Chondrocyte (in vitro differentiated cells): ENCODE measurements at regions not wholly inside any gene's neighbourhood (a gene's known extent, or its start where the extent isn't known, plus 50 kb on each side); places are given as distances from the start of the nearest gene placed in this dataset.
"Not testable (repeated sequence)": the region's sequence is repeated elsewhere in the genome, so short reads cannot be mapped to it uniquely, and the experiment has no call there.

Experiments
- DNase-seq: peaks from one replicate; pipeline ENCODE4 v3.0.0; 2021; ENCODE audit warnings: mixed read lengths, low spot score
- H3K27ac Mint-ChIP-seq: one replicate; pipeline ENCODE4 v1.8.0; 2021; ENCODE audit warnings: mild to moderate bottlenecking, moderate library complexity, mixed read lengths; ENCODE audit not compliant: unreplicated experiment
- H3K27me3 Mint-ChIP-seq: 2 replicates; pipeline ENCODE4 v1.8.0; 2021; ENCODE audit warnings: low read depth, mixed read lengths
- H3K36me3 Mint-ChIP-seq: 2 replicates; pipeline ENCODE4 v1.8.0; 2021; ENCODE audit warnings: low read depth, mixed read lengths
- H3K4me1 Mint-ChIP-seq: 2 replicates; pipeline ENCODE4 v1.8.0; 2021; ENCODE audit warnings: low read depth, mild to moderate bottlenecking, mixed read lengths
- H3K4me3 Mint-ChIP-seq: one replicate; pipeline ENCODE4 v1.8.0; 2021; ENCODE audit warnings: mild to moderate bottlenecking, moderate library complexity, mixed read lengths; ENCODE audit not compliant: unreplicated experiment
- H3K9me3 Mint-ChIP-seq: 2 replicates; pipeline ENCODE4 v1.8.0; 2021; ENCODE audit warnings: low read depth, mixed read lengths
- TF ChIP-seq, protein P1 (sequence below): fragments of 200-600 bp; sonication (generic); IDR thresholded peaks from 2 replicates; pipeline ENCODE4 v1.5.0; 2021; ENCODE audit warnings: antibody characterized with exemption, mild to moderate bottlenecking, moderate library complexity

DNA sequence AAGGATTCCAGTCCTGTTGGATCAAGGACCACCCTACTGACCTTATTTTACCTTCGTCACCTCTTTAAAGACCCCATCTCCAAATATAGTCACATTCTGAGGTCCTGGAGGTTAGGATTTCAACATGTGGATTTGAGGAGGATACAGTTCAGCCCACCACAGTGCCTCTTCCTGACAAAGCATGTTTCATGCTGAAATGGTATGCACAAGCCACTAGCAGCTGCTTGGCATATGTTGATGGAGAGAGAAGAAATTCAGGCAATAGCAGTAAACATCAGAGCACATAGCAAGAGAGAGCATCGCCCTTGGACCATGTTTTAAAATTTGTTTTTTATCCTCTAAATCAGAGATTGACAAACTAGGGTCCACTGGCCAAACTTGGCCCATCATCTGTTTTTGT is 172.1 kb downstream of the PRKX start:
- no peaks in the 10 kb centered on the region for H3K4me1 Mint-ChIP-seq
- no peak for DNase-seq
- no peak overlapping the region for H3K27ac Mint-ChIP-seq
- H3K9me3 Mint-ChIP-seq, result no peaks in the 10 kb centered on the region
- H3K36me3 Mint-ChIP-seq, result peaks cover 3% of the 10 kb centered on the region
- TF ChIP-seq, protein P1, sequence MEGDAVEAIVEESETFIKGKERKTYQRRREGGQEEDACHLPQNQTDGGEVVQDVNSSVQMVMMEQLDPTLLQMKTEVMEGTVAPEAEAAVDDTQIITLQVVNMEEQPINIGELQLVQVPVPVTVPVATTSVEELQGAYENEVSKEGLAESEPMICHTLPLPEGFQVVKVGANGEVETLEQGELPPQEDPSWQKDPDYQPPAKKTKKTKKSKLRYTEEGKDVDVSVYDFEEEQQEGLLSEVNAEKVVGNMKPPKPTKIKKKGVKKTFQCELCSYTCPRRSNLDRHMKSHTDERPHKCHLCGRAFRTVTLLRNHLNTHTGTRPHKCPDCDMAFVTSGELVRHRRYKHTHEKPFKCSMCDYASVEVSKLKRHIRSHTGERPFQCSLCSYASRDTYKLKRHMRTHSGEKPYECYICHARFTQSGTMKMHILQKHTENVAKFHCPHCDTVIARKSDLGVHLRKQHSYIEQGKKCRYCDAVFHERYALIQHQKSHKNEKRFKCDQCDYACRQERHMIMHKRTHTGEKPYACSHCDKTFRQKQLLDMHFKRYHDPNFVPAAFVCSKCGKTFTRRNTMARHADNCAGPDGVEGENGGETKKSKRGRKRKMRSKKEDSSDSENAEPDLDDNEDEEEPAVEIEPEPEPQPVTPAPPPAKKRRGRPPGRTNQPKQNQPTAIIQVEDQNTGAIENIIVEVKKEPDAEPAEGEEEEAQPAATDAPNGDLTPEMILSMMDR, result no peak
- no peaks in the 10 kb centered on the region for H3K27me3 Mint-ChIP-seq
- no peak overlapping the region for H3K4me3 Mint-ChIP-seq

DNA sequence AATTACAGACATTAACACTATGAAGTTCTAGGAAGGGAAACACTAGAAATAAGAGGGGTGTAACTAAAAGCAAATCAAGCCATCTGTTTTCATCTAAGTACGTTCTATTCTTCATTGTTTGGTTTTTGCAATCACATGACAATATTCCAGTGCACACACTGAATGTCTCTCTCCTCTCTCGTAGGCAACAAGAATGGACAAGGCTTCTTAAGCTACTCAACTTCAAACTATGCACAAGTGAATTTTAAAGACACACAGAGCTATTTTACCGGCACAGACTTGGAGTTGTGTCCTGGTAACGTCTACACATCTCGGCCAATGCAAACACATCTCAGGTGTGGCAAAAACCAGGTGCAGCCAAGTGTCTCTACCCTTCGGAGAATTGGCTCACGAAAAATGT is 173.3 kb downstream of the PRKX start:
- no peak for DNase-seq
- Mint-ChIP-seq H3K4me3 (no peak overlapping the region), H3K4me1 (no peaks in the 10 kb centered on the region), H3K27ac (no peak overlapping the region), H3K27me3 (no peaks in the 10 kb centered on the region), H3K36me3 (peaks cover 9% of the 10 kb centered on the region), H3K9me3 (peaks cover 6% of the 10 kb centered on the region)
- TF ChIP-seq, protein P1, result no peak

DNA sequence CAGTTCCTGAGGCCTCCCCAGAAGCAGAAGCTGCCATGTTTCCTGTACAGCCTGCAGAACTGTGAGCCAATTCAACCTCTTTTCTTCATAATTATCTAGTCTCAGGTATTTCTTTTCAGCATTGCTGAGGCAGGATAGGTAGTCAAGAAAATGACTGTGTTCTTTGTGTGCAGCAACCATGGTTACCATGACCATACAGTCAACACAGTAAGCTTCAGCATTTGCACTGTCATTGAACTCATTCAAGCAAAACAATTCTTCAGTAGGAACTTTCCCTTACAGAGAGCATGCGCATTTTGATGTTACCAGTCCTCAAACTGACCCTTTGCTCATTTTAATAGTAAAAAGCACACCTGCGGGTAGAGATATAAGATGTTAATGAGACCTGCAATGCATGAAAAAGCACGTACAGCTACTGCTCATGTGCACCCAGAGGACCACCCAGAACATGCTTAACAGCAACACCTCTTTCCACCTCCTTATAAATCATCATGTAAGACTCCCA is 180.8 kb downstream of the PRKX start:
- no peak for DNase-seq
- H3K27ac Mint-ChIP-seq, result no peak overlapping the region
- TF ChIP-seq, protein P1, result no peak
- H3K9me3 Mint-ChIP-seq, result peaks cover 13% of the 10 kb centered on the region
- peaks cover 6% of the 10 kb centered on the region for H3K36me3 Mint-ChIP-seq
- H3K4me1 Mint-ChIP-seq, result no peaks in the 10 kb centered on the region
- no peak overlapping the region for H3K4me3 Mint-ChIP-seq
- no peaks in the 10 kb centered on the region for H3K27me3 Mint-ChIP-seq

DNA sequence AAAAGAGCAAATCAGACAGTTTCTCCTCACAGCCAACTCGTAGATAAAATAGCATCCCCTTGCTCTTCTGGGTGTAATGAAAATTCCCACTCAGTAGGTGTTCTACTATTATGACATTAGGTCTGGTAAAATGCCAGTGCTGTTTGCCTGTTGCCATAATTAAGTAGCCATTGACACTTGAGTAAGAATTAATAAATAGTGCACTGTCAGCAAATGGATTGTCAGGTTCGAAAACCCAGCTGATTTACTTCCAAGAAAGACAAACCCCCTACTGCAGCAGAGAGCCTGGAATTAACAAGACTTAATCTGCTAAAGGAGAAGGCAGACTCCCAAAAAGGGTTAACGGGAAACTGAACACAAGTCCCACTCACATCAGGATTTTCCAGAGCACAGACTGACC is 182.0 kb downstream of the PRKX start:
- H3K27ac Mint-ChIP-seq, DNase-seq, H3K27me3 Mint-ChIP-seq, H3K4me3 Mint-ChIP-seq, H3K4me1 Mint-ChIP-seq, H3K36me3 Mint-ChIP-seq: not testable (repeated sequence)
- H3K9me3 Mint-ChIP-seq, result peaks cover 13% of the 10 kb centered on the region

DNA sequence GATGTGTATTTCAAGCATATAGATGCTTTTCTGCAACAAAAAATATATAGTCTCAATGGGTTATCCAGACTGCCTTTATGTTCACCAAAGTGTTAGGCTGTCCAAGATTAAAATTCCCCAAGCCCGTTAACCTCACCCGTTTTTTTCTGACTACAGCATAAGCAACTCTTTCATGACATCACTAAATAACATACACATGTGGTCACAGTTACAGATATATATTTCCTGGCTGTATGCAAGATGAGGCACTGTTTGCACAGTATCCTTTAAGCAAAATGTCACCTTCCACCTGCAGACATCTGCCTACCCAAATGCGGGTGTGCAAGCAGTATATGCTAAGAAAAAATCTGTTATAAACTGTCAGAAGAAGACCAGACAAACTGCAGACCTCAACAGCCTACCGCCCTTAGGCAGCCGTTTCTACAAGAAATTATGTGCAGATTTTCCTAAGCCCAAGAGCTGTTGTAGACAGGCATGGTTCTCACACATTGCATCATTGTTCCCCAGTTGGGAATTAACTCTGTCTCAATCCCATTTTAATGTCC is 183.1 kb upstream of the MXRA5 start:
- no peak overlapping the region for H3K27ac Mint-ChIP-seq
- no peak for DNase-seq

More for the DNA sequence above, 183.1 kb upstream of the MXRA5 start:
- H3K4me3 Mint-ChIP-seq, result no peak overlapping the region
- no peaks in the 10 kb centered on the region for H3K4me1 Mint-ChIP-seq
- H3K9me3 Mint-ChIP-seq, result peaks cover 1% of the 10 kb centered on the region
- H3K27me3 Mint-ChIP-seq, result no peaks in the 10 kb centered on the region
- TF ChIP-seq, protein P1, result no peak
- no peaks in the 10 kb centered on the region for H3K36me3 Mint-ChIP-seq
